GM10248 (cell line): ENCODE measurements at regions not wholly inside any gene's neighbourhood (a gene's known extent, or its start where the extent isn't known, plus 50 kb on each side); places are given as distances from the start of the nearest gene placed in this dataset.

Experiments
- CTCF ChIA-PET: fragments of 300-600 bp; sonication (Branson Sonifier 250); formaldehyde crosslinking; extraction: SDS; loops from one replicate; lab custom pipeline; 2021; ENCODE audit warnings: antibody characterized with exemption; lab: Yijun Ruan, JAX
- POLR2A ChIA-PET: fragments of 350-650 bp; sonication (Branson Sonifier 250); formaldehyde crosslinking; extraction: SDS; loops from one replicate; lab custom pipeline; 2020; ENCODE audit warnings: antibody characterized with exemption; lab: Yijun Ruan, JAX
- DNase-seq: peaks from one replicate; pipeline ENCODE4 v3.0.0; 2012; ENCODE audit errors: extremely low spot score
- TF ChIP-seq, protein P1 (sequence below): IDR thresholded peaks from 2 replicates; pipeline ENCODE4 v1.5.1; 2012; ENCODE audit warnings: mild to moderate bottlenecking, low read depth; ENCODE audit errors: extremely low read depth, missing control alignments, control extremely low read depth

GRCh38 chr4:14079601-14080000 lies 452.1 kb upstream of the BOD1L1 start:
- ChIA-PET POLR2A (no interaction called here), CTCF (interaction anchor here (1.4 kb wide), 1 partner anchor 30 kb away, joined by 3 read pairs; no protein-coding TSS in a partner anchor)
- DNase-seq = no peak
- TF ChIP-seq, protein P1, sequence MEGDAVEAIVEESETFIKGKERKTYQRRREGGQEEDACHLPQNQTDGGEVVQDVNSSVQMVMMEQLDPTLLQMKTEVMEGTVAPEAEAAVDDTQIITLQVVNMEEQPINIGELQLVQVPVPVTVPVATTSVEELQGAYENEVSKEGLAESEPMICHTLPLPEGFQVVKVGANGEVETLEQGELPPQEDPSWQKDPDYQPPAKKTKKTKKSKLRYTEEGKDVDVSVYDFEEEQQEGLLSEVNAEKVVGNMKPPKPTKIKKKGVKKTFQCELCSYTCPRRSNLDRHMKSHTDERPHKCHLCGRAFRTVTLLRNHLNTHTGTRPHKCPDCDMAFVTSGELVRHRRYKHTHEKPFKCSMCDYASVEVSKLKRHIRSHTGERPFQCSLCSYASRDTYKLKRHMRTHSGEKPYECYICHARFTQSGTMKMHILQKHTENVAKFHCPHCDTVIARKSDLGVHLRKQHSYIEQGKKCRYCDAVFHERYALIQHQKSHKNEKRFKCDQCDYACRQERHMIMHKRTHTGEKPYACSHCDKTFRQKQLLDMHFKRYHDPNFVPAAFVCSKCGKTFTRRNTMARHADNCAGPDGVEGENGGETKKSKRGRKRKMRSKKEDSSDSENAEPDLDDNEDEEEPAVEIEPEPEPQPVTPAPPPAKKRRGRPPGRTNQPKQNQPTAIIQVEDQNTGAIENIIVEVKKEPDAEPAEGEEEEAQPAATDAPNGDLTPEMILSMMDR = no peak

GRCh38 chr4:14083150-14083549 lies 455.6 kb upstream of the BOD1L1 start:
- CTCF ChIA-PET = interaction anchor here (1.2 kb wide), 1 partner anchor 11 kb away, joined by 4 read pairs; no protein-coding TSS in a partner anchor
- POLR2A ChIA-PET = no interaction called here
- TF ChIP-seq, protein P1 = no peak
- DNase-seq = no peak

GRCh38 chr4:14084598-14084997 lies 457.1 kb upstream of the BOD1L1 start:
- TF ChIP-seq, protein P1 = no peak
- ChIA-PET CTCF (no interaction called here), POLR2A (no interaction called here)
- no peak for DNase-seq

GRCh38 chr4:14087459-14087858 lies 459.9 kb upstream of the BOD1L1 start:
- DNase-seq = no peak
- ChIA-PET CTCF (no interaction called here), POLR2A (no interaction called here)
- TF ChIP-seq, protein P1 = no peak

DNA sequence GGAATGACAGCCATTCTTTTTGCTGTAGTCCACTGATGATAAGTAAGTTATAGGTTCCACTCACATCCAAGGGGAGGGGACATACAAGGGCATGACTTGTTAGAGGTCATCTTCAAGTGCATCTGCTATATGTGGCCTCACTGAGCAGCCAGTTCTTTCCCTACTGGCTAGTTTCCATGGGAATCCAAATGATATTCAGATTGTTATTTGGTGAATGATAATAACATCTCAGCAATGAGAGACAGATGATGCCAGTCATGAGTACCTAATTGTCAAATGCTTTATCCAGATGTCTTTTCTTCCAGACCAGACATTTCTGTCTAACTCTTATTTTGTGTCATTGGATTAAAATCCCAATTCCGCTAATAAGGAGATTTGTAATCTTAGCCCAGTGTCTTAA lies 460.4 kb upstream of the BOD1L1 start:
- no peak for DNase-seq
- ChIA-PET POLR2A (no interaction called here), CTCF (no interaction called here)
- TF ChIP-seq, protein P1 = no peak

DNA sequence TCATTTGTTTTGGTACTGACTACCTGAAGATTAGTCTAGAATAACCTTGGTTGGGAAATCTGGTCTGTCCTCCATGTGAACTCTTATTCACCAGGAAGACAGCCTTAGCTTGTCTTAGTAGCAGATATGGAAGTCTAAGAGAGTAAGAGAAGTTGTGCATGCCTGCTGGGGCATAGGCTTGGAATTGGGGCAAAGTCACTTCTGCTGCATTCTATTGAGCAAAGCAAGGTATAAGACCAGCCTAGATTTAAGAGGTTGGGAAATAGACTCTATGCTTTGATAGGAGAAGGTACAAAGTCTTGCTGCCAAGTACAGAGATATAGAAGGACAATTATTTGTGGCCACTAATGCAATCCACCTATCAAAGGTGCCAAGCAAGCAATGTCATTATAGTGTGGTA lies 464.0 kb upstream of the BOD1L1 start:
- ChIA-PET POLR2A (no interaction called here), CTCF (interaction anchor here (1.7 kb wide), 1 partner anchor 15 kb away, joined by 3 read pairs; no protein-coding TSS in a partner anchor)
- DNase-seq = no peak
- TF ChIP-seq, protein P1 = no peak

DNA sequence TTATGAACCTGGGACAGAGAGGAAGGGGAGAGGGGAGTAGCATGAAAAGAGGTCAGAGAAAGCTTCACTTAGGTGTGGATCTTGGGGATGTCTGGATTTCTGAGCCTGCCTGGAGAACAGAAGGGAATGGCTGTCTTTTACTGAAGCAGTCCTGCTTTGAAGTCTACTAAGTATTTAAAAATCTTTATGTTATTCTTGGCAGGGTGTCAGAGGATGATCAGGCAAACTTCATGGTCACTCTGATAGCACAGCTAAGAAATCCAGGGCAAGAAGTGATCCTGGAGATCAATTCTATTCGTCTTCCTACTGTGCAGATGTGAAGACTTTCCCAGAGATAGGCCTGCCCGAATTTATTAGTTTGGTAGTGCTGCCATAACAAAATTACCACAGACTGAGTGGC lies 464.4 kb upstream of the BOD1L1 start:
- TF ChIP-seq, protein P1 = no peak
- POLR2A ChIA-PET = no interaction called here
- DNase-seq = no peak
- CTCF ChIA-PET = interaction anchor here (1.7 kb wide), 1 partner anchor 16 kb away, joined by 3 read pairs; no protein-coding TSS in a partner anchor
